Tongue (tissue), 1 donor: ENCODE measurements at regions not wholly inside any gene's neighbourhood (a gene's known extent, or its start where the extent isn't known, plus 50 kb on each side); places are given as distances from the start of the nearest gene placed in this dataset.

Experiments used
- DNase-seq: peaks from one replicate; pipeline ENCODE4 v3.0.0-alpha.2; 2015

GRCh38 chr9:134228649-134229048, 64.3 kb upstream of the RNU6ATAC start:
- DNase-seq, result no peak

- DNase-seq, result no peak
These were observed 65.2 kb upstream of the RNU6ATAC start for GRCh38 chr9:134229466-134230091.

- DNase-seq, result no peak
These were observed 66.0 kb upstream of the RNU6ATAC start for GRCh38 chr9:134230092-134230941.

- DNase-seq, result no peak
These were observed 66.6 kb upstream of the RNU6ATAC start for GRCh38 chr9:134230942-134231325.

- no peak for DNase-seq
These were observed 67.0 kb upstream of the RNU6ATAC start for GRCh38 chr9:134231330-134231745.

GRCh38 chr9:134231767-134232166, 67.4 kb upstream of the RNU6ATAC start:
- DNase-seq, result no peak

GRCh38 chr9:134233022-134233421, 68.7 kb upstream of the RNU6ATAC start:
- DNase-seq, result no peak

GRCh38 chr9:134234001-134234660, 69.8 kb upstream of the RNU6ATAC start:
- DNase-seq, result no peak

- DNase-seq, result no peak
These were observed 70.5 kb upstream of the RNU6ATAC start for GRCh38 chr9:134234687-134235359.

- no peak for DNase-seq
These were observed 71.0 kb upstream of the RNU6ATAC start for GRCh38 chr9:134235366-134235765.

- no peak for DNase-seq
These were observed 71.6 kb upstream of the RNU6ATAC start for GRCh38 chr9:134236001-134236421.

- DNase-seq, result no peak
These were observed 72.7 kb upstream of the RNU6ATAC start for GRCh38 chr9:134236935-134237629.

GRCh38 chr9:134237630-134238265, 73.4 kb upstream of the RNU6ATAC start:
- DNase-seq, result no peak

GRCh38 chr9:134239130-134239903, 75.0 kb upstream of the RNU6ATAC start:
- no peak for DNase-seq

GRCh38 chr9:134239939-134240338, 75.6 kb upstream of the RNU6ATAC start:
- DNase-seq, result no peak

- DNase-seq, result no peak
These were observed 76.0 kb upstream of the RNU6ATAC start for GRCh38 chr9:134240361-134240760.

- DNase-seq, result no peak
These were observed 78.3 kb upstream of the RNU6ATAC start for GRCh38 chr9:134242706-134243105.

- no peak for DNase-seq
These were observed 79.6 kb upstream of the RNU6ATAC start for GRCh38 chr9:134243778-134244467.

- no peak for DNase-seq
These were observed 80.8 kb upstream of the RNU6ATAC start for GRCh38 chr9:134245179-134245578.
